ENCODE measurements at regions not wholly inside any gene's neighbourhood (a gene's known extent, or its start where the extent isn't known, plus 50 kb on each side); places are given as distances from the start of the nearest gene placed in this dataset.

DNA sequence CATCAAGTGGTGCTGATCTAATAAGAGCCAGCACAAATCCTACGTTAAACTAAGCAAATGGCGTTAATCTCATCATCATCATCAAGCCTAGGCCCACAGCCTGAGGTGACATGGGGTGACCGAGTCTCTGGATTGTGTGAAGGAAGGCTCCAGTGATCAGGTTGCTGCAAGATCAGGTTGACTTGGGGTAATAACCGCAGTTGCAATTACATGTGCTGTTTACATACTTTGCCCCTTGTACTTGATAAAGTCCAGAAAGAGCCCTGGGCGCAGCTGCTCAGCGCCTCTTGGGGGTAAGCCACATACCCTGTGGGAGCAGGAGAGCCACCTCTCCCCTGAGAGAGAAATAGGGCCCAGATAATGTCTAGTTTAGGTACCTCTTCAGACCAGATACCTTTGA is 228.1 kb downstream of the WDR11 start:
- DNase-seq = no peak
- no peak overlapping the region for H3K4me3 ChIP-seq (replicated peaks in 1 of 3)
- H3K36me3 ChIP-seq = no peaks in the 10 kb centered on the region
- 74 to 87% methylated on average over 6 of the region's 6 CpGs for WGBS, 2 donors
- H3K27me3 ChIP-seq = no peaks in the 10 kb centered on the region
- H3K9me3 ChIP-seq = no peaks in the 10 kb centered on the region
- intact Hi-C loops (cut with DNase I) = no loop called here
- no peak overlapping the region for H3K27ac ChIP-seq
- TF ChIP-seq POLR2A (IDR thresholded peaks at IDR 0.05) = no peak
- TF ChIP-seq, protein P1, sequence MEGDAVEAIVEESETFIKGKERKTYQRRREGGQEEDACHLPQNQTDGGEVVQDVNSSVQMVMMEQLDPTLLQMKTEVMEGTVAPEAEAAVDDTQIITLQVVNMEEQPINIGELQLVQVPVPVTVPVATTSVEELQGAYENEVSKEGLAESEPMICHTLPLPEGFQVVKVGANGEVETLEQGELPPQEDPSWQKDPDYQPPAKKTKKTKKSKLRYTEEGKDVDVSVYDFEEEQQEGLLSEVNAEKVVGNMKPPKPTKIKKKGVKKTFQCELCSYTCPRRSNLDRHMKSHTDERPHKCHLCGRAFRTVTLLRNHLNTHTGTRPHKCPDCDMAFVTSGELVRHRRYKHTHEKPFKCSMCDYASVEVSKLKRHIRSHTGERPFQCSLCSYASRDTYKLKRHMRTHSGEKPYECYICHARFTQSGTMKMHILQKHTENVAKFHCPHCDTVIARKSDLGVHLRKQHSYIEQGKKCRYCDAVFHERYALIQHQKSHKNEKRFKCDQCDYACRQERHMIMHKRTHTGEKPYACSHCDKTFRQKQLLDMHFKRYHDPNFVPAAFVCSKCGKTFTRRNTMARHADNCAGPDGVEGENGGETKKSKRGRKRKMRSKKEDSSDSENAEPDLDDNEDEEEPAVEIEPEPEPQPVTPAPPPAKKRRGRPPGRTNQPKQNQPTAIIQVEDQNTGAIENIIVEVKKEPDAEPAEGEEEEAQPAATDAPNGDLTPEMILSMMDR (IDR thresholded peaks at IDR 0.05) = no peak
- no peaks in the 10 kb centered on the region for H3K4me1 ChIP-seq

DNA sequence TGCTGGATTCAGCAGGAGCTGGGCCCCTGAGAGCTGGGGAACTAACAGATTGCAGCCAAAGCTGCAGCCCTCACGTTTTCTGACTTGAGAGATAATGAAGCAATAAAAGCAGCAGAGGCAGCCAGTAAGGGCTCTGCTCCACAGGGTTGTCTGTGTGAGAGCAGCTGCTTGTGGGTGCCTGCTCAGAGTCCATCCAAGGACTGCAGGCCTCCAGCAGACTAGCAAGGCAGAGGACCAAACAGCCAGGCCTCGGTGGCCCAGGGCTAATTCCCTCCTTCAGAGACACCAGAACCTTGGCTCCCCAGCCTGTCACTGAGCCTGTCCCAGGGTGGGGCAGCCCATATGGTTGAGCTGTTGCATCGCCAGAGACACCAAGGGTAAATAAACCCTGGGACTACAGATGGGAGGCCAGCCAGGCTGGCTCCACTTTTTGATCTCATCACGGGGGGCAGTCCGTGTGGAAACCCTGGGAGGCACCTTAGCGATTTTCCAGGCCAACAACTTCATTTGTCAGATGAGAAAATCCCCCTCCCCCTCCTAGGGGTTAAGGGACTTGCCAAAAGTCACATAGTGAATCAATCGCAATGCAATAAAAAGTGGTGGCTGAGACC is 229.2 kb downstream of the WDR11 start:
- intact Hi-C loops (cut with DNase I) = no loop called here
- no peak for DNase-seq
- H3K27me3 ChIP-seq = no peaks in the 10 kb centered on the region
- no peak overlapping the region for H3K27ac ChIP-seq
- H3K9me3 ChIP-seq = no peaks in the 10 kb centered on the region
- no peak overlapping the region for H3K4me3 ChIP-seq (replicated peaks in 1 of 3)
- 74 to 77% methylated on average over 5 to 7 of the region's 7 CpGs for WGBS, 2 donors
- no peaks in the 10 kb centered on the region for H3K36me3 ChIP-seq
- TF ChIP-seq POLR2A (IDR thresholded peaks at IDR 0.05) = no peak
- TF ChIP-seq, protein P1 (IDR thresholded peaks at IDR 0.05) = no peak
- H3K4me1 ChIP-seq = no peaks in the 10 kb centered on the region

DNA sequence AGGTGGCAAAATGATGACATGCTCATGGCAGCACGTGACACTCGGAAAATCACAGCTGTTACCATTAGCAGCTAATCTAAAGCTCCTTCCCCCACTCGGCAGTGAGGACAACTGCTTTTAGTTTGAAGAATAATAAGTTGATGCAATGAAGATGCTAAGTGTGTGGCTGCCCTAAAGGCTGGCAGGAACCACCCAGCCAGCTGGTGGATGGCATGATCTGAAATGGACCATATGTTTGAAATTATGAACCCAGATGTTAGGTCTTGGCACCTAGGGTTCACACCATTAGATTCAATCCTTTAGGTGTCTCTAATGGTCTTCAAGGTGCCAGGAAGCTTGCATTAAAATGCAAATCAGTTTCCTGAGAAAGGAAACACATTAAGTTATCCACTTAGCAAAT is 230.1 kb downstream of the WDR11 start:
- 85 to 92% methylated on average over 3 of the region's 3 CpGs for WGBS, 2 donors
- TF ChIP-seq, protein P1 (IDR thresholded peaks at IDR 0.05) = no peak
- no peak for TF ChIP-seq POLR2A (IDR thresholded peaks at IDR 0.05)
- H3K4me3 ChIP-seq (replicated peaks in 1 of 3) = no peak overlapping the region
- no peaks in the 10 kb centered on the region for H3K36me3 ChIP-seq
- H3K27me3 ChIP-seq = no peaks in the 10 kb centered on the region
- no peak for DNase-seq
- no peak overlapping the region for H3K27ac ChIP-seq
- H3K9me3 ChIP-seq = no peaks in the 10 kb centered on the region
- no peaks in the 10 kb centered on the region for H3K4me1 ChIP-seq
- intact Hi-C loops (cut with DNase I) = no loop called here

- WGBS, 2 donors = 79 to 84% methylated on average over 3 of the region's 3 CpGs
- no peaks in the 10 kb centered on the region for H3K27me3 ChIP-seq
- H3K4me3 ChIP-seq (replicated peaks in 1 of 3) = no peak overlapping the region
- TF ChIP-seq, protein P1 (IDR thresholded peaks at IDR 0.05) = no peak
- TF ChIP-seq POLR2A (IDR thresholded peaks at IDR 0.05) = no peak
- no peak for DNase-seq
- H3K36me3 ChIP-seq = no peaks in the 10 kb centered on the region
- no peaks in the 10 kb centered on the region for H3K9me3 ChIP-seq
- no peak overlapping the region for H3K27ac ChIP-seq
- intact Hi-C loops (cut with DNase I) = no loop called here
- no peaks in the 10 kb centered on the region for H3K4me1 ChIP-seq
These were observed 231.8 kb downstream of the WDR11 start for GRCh38 chr10:121082984-121083383.

GRCh38 chr10:121084016-121084674 is 233.0 kb downstream of the WDR11 start:
- Histone ChIP-seq H3K4me1 (no peaks in the 10 kb centered on the region), H3K4me3 (replicated peaks in 1 of 3) (no peak overlapping the region), H3K36me3 (no peaks in the 10 kb centered on the region), H3K9me3 (no peaks in the 10 kb centered on the region), H3K27me3 (no peaks in the 10 kb centered on the region), H3K27ac (no peak overlapping the region)
- 73 to 76% methylated on average over 8 of the region's 8 CpGs for WGBS, 2 donors
- intact Hi-C loops (cut with DNase I) = no loop called here
- TF ChIP-seq, protein P1 (IDR thresholded peaks at IDR 0.05) = no peak
- no peak for TF ChIP-seq POLR2A (IDR thresholded peaks at IDR 0.05)
- no peak for DNase-seq

Data from thyroid gland (tissue), 4 donors.